Choroid plexus epithelial cell (primary cell): ENCODE measurements at regions not wholly inside any gene's neighbourhood (a gene's known extent, or its start where the extent isn't known, plus 50 kb on each side); places are given as distances from the start of the nearest gene placed in this dataset.

Experiments
- DNase-seq: peaks from one replicate; pipeline ENCODE4 v3.0.0-alpha.2; 2010; ENCODE audit warnings: low read depth
- H3K4me3 ChIP-seq: 2 replicates; pipeline ENCODE4 v1.5.1; 2011; ENCODE audit warnings: low read depth, mild to moderate bottlenecking, control low read depth, low read length, moderate library complexity
- TF ChIP-seq, protein P1 (sequence below): conservative IDR thresholded peaks from 2 replicates; pipeline ENCODE4 v1.5.1; 2011; ENCODE audit warnings: low read depth, mild to moderate bottlenecking, control low read depth, inconsistent platforms, low read length, moderate library complexity

DNA sequence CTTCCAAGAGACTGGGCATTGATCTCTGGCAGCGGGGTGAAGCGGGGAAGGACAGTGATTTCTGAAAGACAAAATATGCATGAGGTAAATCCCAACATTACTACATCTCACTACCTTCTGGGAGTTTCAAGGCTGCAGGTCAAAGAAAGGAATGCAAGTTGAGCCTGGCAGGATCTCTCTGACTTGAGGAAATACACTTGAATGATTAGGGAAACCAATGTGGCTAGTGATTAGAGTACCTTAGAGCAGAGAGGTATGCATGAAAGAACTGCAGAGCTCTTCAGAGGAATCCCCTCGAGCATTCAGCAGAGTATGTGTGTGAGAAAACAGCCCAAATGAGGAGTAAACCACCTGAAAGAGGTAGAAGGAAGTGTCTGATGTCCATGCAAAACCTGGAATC, 2874.1 kb upstream of the PCDH20 start:
- no peak for DNase-seq
- no peak overlapping the region for H3K4me3 ChIP-seq
- TF ChIP-seq, protein P1, sequence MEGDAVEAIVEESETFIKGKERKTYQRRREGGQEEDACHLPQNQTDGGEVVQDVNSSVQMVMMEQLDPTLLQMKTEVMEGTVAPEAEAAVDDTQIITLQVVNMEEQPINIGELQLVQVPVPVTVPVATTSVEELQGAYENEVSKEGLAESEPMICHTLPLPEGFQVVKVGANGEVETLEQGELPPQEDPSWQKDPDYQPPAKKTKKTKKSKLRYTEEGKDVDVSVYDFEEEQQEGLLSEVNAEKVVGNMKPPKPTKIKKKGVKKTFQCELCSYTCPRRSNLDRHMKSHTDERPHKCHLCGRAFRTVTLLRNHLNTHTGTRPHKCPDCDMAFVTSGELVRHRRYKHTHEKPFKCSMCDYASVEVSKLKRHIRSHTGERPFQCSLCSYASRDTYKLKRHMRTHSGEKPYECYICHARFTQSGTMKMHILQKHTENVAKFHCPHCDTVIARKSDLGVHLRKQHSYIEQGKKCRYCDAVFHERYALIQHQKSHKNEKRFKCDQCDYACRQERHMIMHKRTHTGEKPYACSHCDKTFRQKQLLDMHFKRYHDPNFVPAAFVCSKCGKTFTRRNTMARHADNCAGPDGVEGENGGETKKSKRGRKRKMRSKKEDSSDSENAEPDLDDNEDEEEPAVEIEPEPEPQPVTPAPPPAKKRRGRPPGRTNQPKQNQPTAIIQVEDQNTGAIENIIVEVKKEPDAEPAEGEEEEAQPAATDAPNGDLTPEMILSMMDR: no peak

GRCh38 chr13:64283926-64284325, 2868.3 kb upstream of the PCDH20 start:
- TF ChIP-seq, protein P1: no peak
- no peak overlapping the region for H3K4me3 ChIP-seq
- no peak for DNase-seq

DNA sequence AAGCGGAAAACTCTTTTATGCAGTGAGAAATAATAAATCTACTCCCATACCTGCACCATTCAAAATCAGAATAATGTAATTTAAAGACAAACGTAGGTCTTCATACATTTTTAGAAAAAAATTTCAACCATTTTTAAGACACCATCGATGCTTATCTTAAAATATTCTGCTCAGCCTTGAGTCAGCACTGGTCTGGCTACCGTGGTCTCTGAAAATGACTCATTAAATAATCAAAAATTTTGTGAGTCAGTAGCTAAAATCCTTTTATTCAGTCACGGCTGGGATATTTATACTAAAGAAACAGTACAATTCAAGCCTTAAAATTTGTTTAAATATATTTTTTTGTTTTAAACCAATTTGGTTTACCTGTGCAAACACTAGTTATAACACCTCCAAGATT, 2862.8 kb upstream of the PCDH20 start:
- no peak overlapping the region for H3K4me3 ChIP-seq
- DNase-seq: peak; percentile 55
- TF ChIP-seq, protein P1: no peak

GRCh38 chr13:64277097-64277496, 2861.4 kb upstream of the PCDH20 start:
- TF ChIP-seq, protein P1: no peak
- no peak overlapping the region for H3K4me3 ChIP-seq
- DNase-seq: no peak

- H3K4me3 ChIP-seq: no peak overlapping the region
- no peak for DNase-seq
- TF ChIP-seq, protein P1: no peak
Observed at GRCh38 chr13:64276232-64276631, 2860.6 kb upstream of the PCDH20 start.

GRCh38 chr13:64274481-64275217, 2859.0 kb upstream of the PCDH20 start:
- TF ChIP-seq, protein P1: no peak
- DNase-seq: peak; percentile 57
- H3K4me3 ChIP-seq: no peak overlapping the region

DNA sequence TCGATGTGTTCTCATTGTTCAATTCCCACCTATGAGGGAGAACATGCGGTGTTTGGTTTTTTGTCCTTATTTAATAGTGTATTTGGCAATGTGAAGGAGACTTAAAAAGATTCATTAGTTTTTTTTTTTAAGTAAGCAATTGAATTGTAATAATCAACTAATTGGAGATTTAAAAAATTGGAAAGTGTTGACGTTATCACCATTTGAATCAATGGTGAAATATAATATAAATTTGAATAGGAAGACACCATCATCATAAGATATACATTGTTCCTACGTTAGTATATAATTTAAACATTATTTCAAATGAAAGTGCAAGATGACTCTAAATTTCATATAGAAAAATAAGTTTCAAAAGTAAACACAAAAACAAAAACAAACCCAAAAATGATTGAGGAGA, 2858.1 kb upstream of the PCDH20 start:
- H3K4me3 ChIP-seq: no peak overlapping the region
- no peak for DNase-seq
- TF ChIP-seq, protein P1: no peak
